CD4-positive, alpha-beta T cell (primary cell): ENCODE measurements at regions not wholly inside any gene's neighbourhood (a gene's known extent, or its start where the extent isn't known, plus 50 kb on each side); places are given as distances from the start of the nearest gene placed in this dataset.
A peak's percentile ranks its signal among the peaks of the same experiment; 100 is the strongest.

Source experiments
- ATAC-seq: fragments of 200-7000 bp; cut with Tn5 transposase; one replicate; pipeline ENCODE4 v1.10.0; 2022; ENCODE audit warnings: mild to moderate bottlenecking; ENCODE audit not compliant: poor library complexity
- CTCF ChIA-PET: fragments of 350-600 bp; sonication (Branson Sonifier 250); formaldehyde crosslinking; loops from one replicate; lab custom pipeline; 2021; ENCODE audit warnings: antibody characterized with exemption, inconsistent platforms; lab: Charles Lee
- POLR2A ChIA-PET: fragments of 350-600 bp; sonication (Branson Sonifier 250); formaldehyde crosslinking; loops from one replicate; lab custom pipeline; 2021; ENCODE audit warnings: antibody characterized with exemption, inconsistent platforms; lab: Charles Lee
- DNase-seq, 14 experiments: peaks; one replicate each; pipeline ENCODE4 v3.0.0-alpha.2; 2013 to 2020; ENCODE audit warnings: mixed read lengths in 2 of 14
- H3K27ac ChIP-seq, 2 donors: one replicate each; pipeline versions ENCODE4 v1.5.1 to v1.7.0; 2013; ENCODE audit warnings: low read length in 2 of 2, low read depth in 1 of 2, mild to moderate bottlenecking in 1 of 2
- H3K27me3 ChIP-seq, 2 experiments: 1 replicate in 1 of 2; 2 replicates in 1 of 2; pipeline versions ENCODE4 v1.6.1 to v1.7.0; 2013; ENCODE audit warnings: low read length in 2 of 2, control low read depth in 1 of 2, mild to moderate bottlenecking in 1 of 2, moderate library complexity in 1 of 2; ENCODE audit not compliant: insufficient read depth in 2 of 2, control insufficient read depth in 1 of 2
- H3K36me3 ChIP-seq: one replicate; pipeline ENCODE4 v1.6.1; 2013; ENCODE audit warnings: low read length, control low read depth; ENCODE audit not compliant: insufficient read depth
- H3K4me1 ChIP-seq: one replicate; pipeline ENCODE4 v1.6.1; 2013; ENCODE audit warnings: low read length, control low read depth; ENCODE audit not compliant: insufficient read depth
- H3K4me3 ChIP-seq: one replicate; pipeline ENCODE4 v1.5.1; 2013; ENCODE audit warnings: mild to moderate bottlenecking, low read length, moderate library complexity
- H3K9me3 ChIP-seq, 2 experiments: 1 replicate in 1 of 2; 2 replicates in 1 of 2; pipeline versions ENCODE4 v1.6.1 to v1.7.0; 2013; ENCODE audit warnings: low read length in 2 of 2, mild to moderate bottlenecking in 2 of 2, control low read depth in 1 of 2, moderate library complexity in 1 of 2; ENCODE audit not compliant: control insufficient read depth in 1 of 2, insufficient read depth in 1 of 2
- H3K27ac Mint-ChIP-seq: one replicate; pipeline ENCODE4 v1.8.0; 2020; ENCODE audit warnings: mixed read lengths
- H3K27me3 Mint-ChIP-seq: one replicate; pipeline ENCODE4 v1.8.0; 2021; ENCODE audit warnings: mixed read lengths
- H3K36me3 Mint-ChIP-seq: one replicate; pipeline ENCODE4 v1.8.0; 2021; ENCODE audit warnings: low read depth, mixed read lengths
- H3K4me1 Mint-ChIP-seq: one replicate; pipeline ENCODE4 v1.8.0; 2021; ENCODE audit warnings: low read depth, mixed read lengths
- H3K4me3 Mint-ChIP-seq: one replicate; pipeline ENCODE4 v1.8.0; 2020; ENCODE audit warnings: mild to moderate bottlenecking, mixed read lengths
- H3K9me3 Mint-ChIP-seq: one replicate; pipeline ENCODE4 v1.8.0; 2020; ENCODE audit warnings: mixed read lengths
- CTCF ChIP-seq: fragments of 200-600 bp; IDR thresholded peaks from one replicate; pipeline ENCODE4 v1.8.0; 2022; ENCODE audit warnings: antibody characterized with exemption, mild to moderate bottlenecking
- intact Hi-C, 2 experiments: fragments of 100-400 bp; cut with DNase I in 1 of 2; cut with micrococcal nuclease in 1 of 2; formaldehyde crosslinking; loops; one replicate each; pipeline versions ENCODE4 v1.15.1 to v1.9.0; 2023 to 2025; cut with DNase I, micrococcal nuclease

- Histone ChIP-seq H3K9me3 (no peaks in the 10 kb centered on the region), H3K27ac (no peak overlapping the region), H3K4me1 (no peaks in the 10 kb centered on the region), H3K4me3 (no peak overlapping the region), H3K36me3 (no peaks in the 10 kb centered on the region), H3K27me3 (no peaks in the 10 kb centered on the region)
- Mint-ChIP-seq H3K27me3 (no peaks in the 10 kb centered on the region), H3K9me3 (peaks cover 10% of the 10 kb centered on the region), H3K4me1 (no peaks in the 10 kb centered on the region), H3K27ac (no peak overlapping the region), H3K4me3 (no peak overlapping the region), H3K36me3 (no peaks in the 10 kb centered on the region)
- DNase-seq, result peak in 2 of 14 experiments; percentile 27 to 39
- no peak for ATAC-seq
- TF ChIP-seq CTCF, result no peak
- ChIA-PET POLR2A (no interaction called here), CTCF (no interaction called here)
- intact Hi-C loops, result no loop called here
These were observed 288.4 kb upstream of the JARID2 start for GRCh38 chr6:14957355-14958059.

GRCh38 chr6:14959324-14959885 is 286.5 kb upstream of the JARID2 start:
- no peak for ATAC-seq
- TF ChIP-seq CTCF, result no peak
- H3K4me1 ChIP-seq, result no peaks in the 10 kb centered on the region
- DNase-seq, result no peak
- no peak overlapping the region for H3K4me3 ChIP-seq
- H3K4me1 Mint-ChIP-seq, result no peaks in the 10 kb centered on the region
- intact Hi-C loops, result no loop called here
- no peak overlapping the region for H3K4me3 Mint-ChIP-seq
- H3K36me3 Mint-ChIP-seq, result no peaks in the 10 kb centered on the region
- H3K9me3 ChIP-seq, result no peaks in the 10 kb centered on the region
- no peaks in the 10 kb centered on the region for H3K27me3 ChIP-seq
- no peak overlapping the region for H3K27ac Mint-ChIP-seq
- no peak overlapping the region for H3K27ac ChIP-seq
- no peaks in the 10 kb centered on the region for H3K27me3 Mint-ChIP-seq
- peaks cover 8% of the 10 kb centered on the region for H3K9me3 Mint-ChIP-seq
- CTCF ChIA-PET, result no interaction called here
- H3K36me3 ChIP-seq, result no peaks in the 10 kb centered on the region
- POLR2A ChIA-PET, result no interaction called here

- ATAC-seq (no peak), DNase-seq (no peak)
- Mint-ChIP-seq H3K27me3 (no peaks in the 10 kb centered on the region), H3K4me3 (no peak overlapping the region), H3K36me3 (no peaks in the 10 kb centered on the region), H3K9me3 (no peaks in the 10 kb centered on the region), H3K27ac (no peak overlapping the region), H3K4me1 (no peaks in the 10 kb centered on the region)
- H3K27ac ChIP-seq, result no peak overlapping the region
- no peaks in the 10 kb centered on the region for H3K36me3 ChIP-seq
- H3K27me3 ChIP-seq, result no peaks in the 10 kb centered on the region
- ChIA-PET POLR2A (interaction anchor here (1.3 kb wide), 1 partner anchor 14 kb away, joined by 5 read pairs; no protein-coding TSS in a partner anchor), CTCF (interaction anchor here (0.6 to 0.7 kb wide), 2 partner anchors 24 to 427 kb away, joined by 3 read pairs; no protein-coding TSS in a partner anchor)
- H3K4me1 ChIP-seq, result no peaks in the 10 kb centered on the region
- no peak overlapping the region for H3K4me3 ChIP-seq
- peaks cover 0 to 5% of the 10 kb centered on the region in 2 experiments for H3K9me3 ChIP-seq
- intact Hi-C loops, result loop anchor here in 1 of 2 experiments (5.0 kb wide), 1 partner anchor 752 kb away; no protein-coding TSS in a partner anchor
- no peak for TF ChIP-seq CTCF
These were observed 281.2 kb upstream of the JARID2 start for GRCh38 chr6:14964556-14965270.
